Breast epithelium (tissue), 4 donors: ENCODE measurements at regions not wholly inside any gene's neighbourhood (a gene's known extent, or its start where the extent isn't known, plus 50 kb on each side); places are given as distances from the start of the nearest gene placed in this dataset.
"Not testable (repeated sequence)": the region's sequence is repeated elsewhere in the genome, so short reads cannot be mapped to it uniquely, and the experiment has no call there.

Source experiments
- DNase-seq, 2 donors: peaks; one replicate each; pipeline ENCODE4 v3.0.0-alpha.2; 2019; ENCODE audit warnings: low spot score in 2 of 2
- H3K27ac ChIP-seq, 2 donors: fragments of 200-600 bp; sonication (generic) in 1 of 2; one replicate each; pipeline ENCODE4 v1.5.1; 2016 to 2019; ENCODE audit warnings: mild to moderate bottlenecking in 1 of 2
- H3K27me3 ChIP-seq, 2 donors: fragments of 200-600 bp; sonication (generic) in 1 of 2; one replicate each; pipeline versions ENCODE4 v1.5.1 to v1.6.0; 2017 to 2019; ENCODE audit warnings: control low read depth in 1 of 2, mild to moderate bottlenecking in 1 of 2
- H3K36me3 ChIP-seq: fragments of 200-600 bp; one replicate; pipeline ENCODE4 v1.5.1; 2019
- H3K4me1 ChIP-seq, 2 donors: fragments of 200-600 bp; sonication (generic); one replicate each; pipeline ENCODE4 v1.5.1; 2016 to 2019; ENCODE audit warnings: control low read depth in 1 of 2
- H3K4me3 ChIP-seq, 3 donors: fragments of 200-600 bp; sonication (generic); 1 replicate in 2 of 3; 2 replicates in 1 of 3; pipeline ENCODE4 v1.5.1; 2016 to 2019; ENCODE audit warnings: mild to moderate bottlenecking in 3 of 3, moderate library complexity in 2 of 3
- H3K9me3 ChIP-seq, 2 donors: fragments of 200-600 bp; sonication (generic) in 1 of 2; one replicate each; pipeline ENCODE4 v1.5.1; 2016 to 2019; ENCODE audit warnings: control low read depth in 1 of 2
- CTCF ChIP-seq, 3 donors: fragments of 450-650 bp; IDR thresholded peaks; one replicate each; pipeline ENCODE4 v1.5.1; 2016 to 2017; ENCODE audit warnings: antibody characterized with exemption in 3 of 3, mild to moderate bottlenecking in 3 of 3, moderate library complexity in 3 of 3
- POLR2A ChIP-seq: fragments of 450-650 bp; IDR thresholded peaks from one replicate; pipeline ENCODE4 v1.6.1; 2016; ENCODE audit warnings: antibody characterized with exemption, mild to moderate bottlenecking, moderate library complexity
- POLR2AphosphoS5 ChIP-seq, 3 donors: sonication (generic); formaldehyde crosslinking; IDR thresholded peaks; one replicate each; pipeline ENCODE4 v1.6.1; 2017; ENCODE audit warnings: antibody characterized with exemption in 3 of 3
- intact Hi-C: fragments of 100-400 bp; cut with DNase I; formaldehyde crosslinking; loops from one replicate; pipeline ENCODE4 v1.15.1; 2023; ENCODE audit warnings: low total_unique reads

- intact Hi-C loops, result no loop called here
- DNase-seq, result no peak
- TF ChIP-seq POLR2AphosphoS5 (IDR thresholded peaks at IDR 0.05) (no peak), POLR2A (no peak), CTCF (IDR thresholded peaks at IDR 0.05) (no peak)
- Histone ChIP-seq H3K27ac (no peak overlapping the region), H3K27me3 (no peaks in the 10 kb centered on the region), H3K4me3 (no peak overlapping the region), H3K4me1 (no peaks in the 10 kb centered on the region), H3K9me3 (no peaks in the 10 kb centered on the region), H3K36me3 (no peaks in the 10 kb centered on the region)
Observed at GRCh38 chr4:117162976-117163375, 77.6 kb upstream of the TRAM1L1 start.

- intact Hi-C loops, result no loop called here
- no peak for TF ChIP-seq CTCF (IDR thresholded peaks at IDR 0.05)
- no peak for TF ChIP-seq POLR2A
- no peak for TF ChIP-seq POLR2AphosphoS5 (IDR thresholded peaks at IDR 0.05)
- no peak overlapping the region for H3K27ac ChIP-seq
- H3K27me3 ChIP-seq, result no peaks in the 10 kb centered on the region
- no peaks in the 10 kb centered on the region for H3K9me3 ChIP-seq
- no peaks in the 10 kb centered on the region for H3K4me1 ChIP-seq
- H3K36me3 ChIP-seq, result no peaks in the 10 kb centered on the region
- H3K4me3 ChIP-seq, result no peak overlapping the region
- DNase-seq, result no peak
Observed at GRCh38 chr4:117164338-117164737, 79.0 kb upstream of the TRAM1L1 start.

GRCh38 chr4:117175369-117175768 is 90.0 kb upstream of the TRAM1L1 start:
- H3K36me3 ChIP-seq, H3K27me3 ChIP-seq, H3K4me3 ChIP-seq, H3K4me1 ChIP-seq, H3K27ac ChIP-seq, intact Hi-C loops, H3K9me3 ChIP-seq, DNase-seq: not testable (repeated sequence)

GRCh38 chr4:117203231-117203630 is 117.9 kb upstream of the TRAM1L1 start:
- Histone ChIP-seq H3K9me3 (no peaks in the 10 kb centered on the region), H3K27ac (no peak overlapping the region), H3K4me3 (no peak overlapping the region), H3K4me1 (no peaks in the 10 kb centered on the region), H3K27me3 (no peaks in the 10 kb centered on the region), H3K36me3 (no peaks in the 10 kb centered on the region)
- no peak for TF ChIP-seq POLR2A
- no peak for TF ChIP-seq POLR2AphosphoS5 (IDR thresholded peaks at IDR 0.05)
- no peak for TF ChIP-seq CTCF (IDR thresholded peaks at IDR 0.05)
- intact Hi-C loops, result no loop called here
- no peak for DNase-seq

GRCh38 chr4:117210551-117210950 is 125.2 kb upstream of the TRAM1L1 start:
- Histone ChIP-seq H3K27me3 (no peaks in the 10 kb centered on the region), H3K9me3 (no peaks in the 10 kb centered on the region), H3K27ac (no peak overlapping the region), H3K4me3 (no peak overlapping the region), H3K4me1 (no peaks in the 10 kb centered on the region), H3K36me3 (no peaks in the 10 kb centered on the region)
- intact Hi-C loops, result no loop called here
- DNase-seq, result no peak
- TF ChIP-seq POLR2A, result no peak
- TF ChIP-seq POLR2AphosphoS5 (IDR thresholded peaks at IDR 0.05), result no peak
- no peak for TF ChIP-seq CTCF (IDR thresholded peaks at IDR 0.05)

- TF ChIP-seq POLR2A (no peak), CTCF (IDR thresholded peaks at IDR 0.05) (no peak), POLR2AphosphoS5 (IDR thresholded peaks at IDR 0.05) (no peak)
- Histone ChIP-seq H3K27me3 (no peaks in the 10 kb centered on the region), H3K36me3 (no peaks in the 10 kb centered on the region), H3K9me3 (no peaks in the 10 kb centered on the region), H3K4me3 (no peak overlapping the region), H3K4me1 (no peaks in the 10 kb centered on the region), H3K27ac (no peak overlapping the region)
- intact Hi-C loops, result no loop called here
- no peak for DNase-seq
Observed at GRCh38 chr4:117224256-117224655, 138.9 kb upstream of the TRAM1L1 start.
